WTC11 (cell line): ENCODE measurements at regions not wholly inside any gene's neighbourhood (a gene's known extent, or its start where the extent isn't known, plus 50 kb on each side); places are given as distances from the start of the nearest gene placed in this dataset.

Experiments
- ATF2 ChIP-seq: sonication (generic); formaldehyde crosslinking; IDR thresholded peaks from 2 replicates; pipeline ENCODE4 v1.8.1; 2022; ENCODE audit warnings: low read depth, missing genetic modification reagents, borderline replicate concordance
- CREB1 ChIP-seq: sonication (generic); formaldehyde crosslinking; IDR thresholded peaks from 2 replicates; pipeline ENCODE4 v1.8.0; 2023; ENCODE audit warnings: mild to moderate bottlenecking, missing genetic modification reagents
- CTCF ChIP-seq: fragments of 200-600 bp; IDR thresholded peaks from 2 replicates; pipeline ENCODE4 v1.8.0; 2022; ENCODE audit warnings: antibody characterized with exemption
- ESRRA ChIP-seq: sonication (generic); formaldehyde crosslinking; IDR thresholded peaks from 2 replicates; pipeline ENCODE4 v1.8.1; 2022; ENCODE audit warnings: mild to moderate bottlenecking, missing genetic modification reagents, borderline replicate concordance
- MXD4 ChIP-seq: fragments of 250-450 bp; sonication (Bioruptor Pico); IDR thresholded peaks from 2 replicates; pipeline ENCODE4 v1.8.0; 2021; ENCODE audit warnings: mild to moderate bottlenecking, moderate library complexity, borderline replicate concordance
- SP1 ChIP-seq: sonication (generic); formaldehyde crosslinking; conservative IDR thresholded peaks from 2 replicates; pipeline ENCODE4 v1.8.1; 2022; ENCODE audit warnings: missing genetic modification reagents
- TP53 ChIP-seq: sonication (generic); formaldehyde crosslinking; IDR thresholded peaks from 2 replicates; pipeline ENCODE4 v1.8.1; 2023; ENCODE audit warnings: mild to moderate bottlenecking, missing genetic modification reagents
- USF1 ChIP-seq: sonication (generic); formaldehyde crosslinking; IDR thresholded peaks from 2 replicates; pipeline ENCODE4 v1.8.0; 2022; ENCODE audit warnings: mild to moderate bottlenecking, missing genetic modification reagents
- ZBTB21 ChIP-seq: sonication (generic); formaldehyde crosslinking; IDR thresholded peaks from 2 replicates; pipeline ENCODE4 v1.8.1; 2023; ENCODE audit warnings: mild to moderate bottlenecking, missing genetic modification reagents, borderline replicate concordance
- ZNF121 ChIP-seq: sonication (generic); formaldehyde crosslinking; IDR thresholded peaks from 2 replicates; pipeline ENCODE4 v1.8.0; 2023; ENCODE audit warnings: missing genetic modification reagents
- ZNF671 ChIP-seq: fragments of 250-450 bp; sonication (Bioruptor Pico); IDR thresholded peaks from 2 replicates; pipeline ENCODE4 v1.8.0; 2021; ENCODE audit warnings: mild to moderate bottlenecking

- TF ChIP-seq CTCF: no peak
- TF ChIP-seq CREB1 (CRISPR knock-in tag): no peak
- no peak for TF ChIP-seq SP1
- no peak for TF ChIP-seq USF1 (CRISPR knock-in tag)
- TF ChIP-seq TP53: no peak
- TF ChIP-seq ATF2 (CRISPR knock-in tag): no peak
- TF ChIP-seq ESRRA: no peak
- TF ChIP-seq ZNF671: no peak
- no peak for TF ChIP-seq MXD4 (CRISPR knock-in tag)
- TF ChIP-seq ZBTB21: no peak
- no peak for TF ChIP-seq ZNF121 (CRISPR knock-in tag)
These were observed 316.5 kb upstream of the NR5A2 start for GRCh38 chr1:199710974-199711373.
